HG03565 (cell line): ENCODE measurements at regions not wholly inside any gene's neighbourhood (a gene's known extent, or its start where the extent isn't known, plus 50 kb on each side); places are given as distances from the start of the nearest gene placed in this dataset.

ENCODE experiments used
- ATAC-seq: cut with Tn5 transposase; IDR thresholded peaks from one replicate; pipeline ENCODE4 v1.9.1; 2021; ENCODE audit warnings: mild to moderate bottlenecking, moderate library complexity; ENCODE audit not compliant: unreplicated experiment

DNA sequence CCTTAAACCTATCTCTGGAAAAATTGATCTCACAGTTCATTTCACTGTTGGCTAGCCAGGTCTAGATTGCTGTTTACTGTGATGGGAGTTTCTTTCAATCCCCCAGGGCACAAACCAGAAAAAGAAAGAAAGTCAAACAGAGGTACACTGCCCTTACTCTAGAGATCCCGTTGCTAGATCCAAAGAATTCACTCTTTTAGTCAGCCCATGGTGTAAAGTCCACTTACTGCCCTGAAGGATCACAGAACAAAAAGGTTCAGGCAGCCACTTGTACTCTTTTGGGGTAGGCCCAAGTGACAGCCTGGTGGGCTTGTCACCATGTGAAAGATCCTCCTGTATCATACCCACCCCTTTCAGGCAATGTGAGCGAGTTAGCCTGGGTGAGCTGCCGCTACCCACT is 162.6 kb upstream of the CCDC179 start:
- ATAC-seq = no peak

DNA sequence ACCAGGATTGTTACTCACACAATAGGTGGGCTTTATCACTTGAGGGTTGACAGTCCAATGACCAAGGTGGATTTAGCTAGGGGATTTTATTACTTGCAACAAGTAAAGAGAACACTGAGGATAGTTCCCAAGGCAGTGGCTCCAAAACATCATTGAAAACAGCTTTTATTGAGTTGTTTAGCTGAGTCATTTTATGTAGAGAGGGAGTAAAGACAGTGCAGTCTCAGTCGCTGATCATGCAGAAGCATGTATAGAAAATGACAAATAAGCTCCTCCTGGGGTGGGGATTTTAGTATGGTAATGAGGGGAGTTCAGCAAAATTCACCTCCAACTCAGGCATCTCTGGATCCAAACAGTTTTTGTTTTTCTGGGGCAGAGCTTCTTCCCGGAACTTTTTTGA is 163.0 kb upstream of the CCDC179 start:
- ATAC-seq = no peak

- no peak for ATAC-seq
Measured at GRCh38 chr11:23041001-23041503, 180.8 kb upstream of the CCDC179 start.

DNA sequence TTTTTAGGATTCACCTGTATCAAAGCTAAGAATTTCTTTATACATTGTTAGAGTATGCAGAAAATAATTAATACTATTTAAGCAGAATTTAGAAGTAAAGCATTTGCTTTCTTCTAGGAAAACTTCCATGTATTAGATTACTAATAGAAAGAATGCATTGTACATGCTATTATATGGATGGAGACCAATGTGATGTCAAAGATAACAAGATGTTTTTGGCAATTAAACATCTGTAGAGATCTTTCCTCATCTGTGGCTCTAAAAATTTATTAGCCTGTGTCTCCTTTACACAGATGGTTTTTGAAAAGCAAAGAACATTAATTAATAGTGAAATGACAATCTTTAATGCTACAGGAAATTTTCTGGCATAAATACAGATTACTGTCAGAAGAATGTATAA is 198.4 kb upstream of the CCDC179 start:
- ATAC-seq = no peak

- no peak for ATAC-seq
Measured at GRCh38 chr11:23063276-23063675, 203.0 kb upstream of the CCDC179 start.

DNA sequence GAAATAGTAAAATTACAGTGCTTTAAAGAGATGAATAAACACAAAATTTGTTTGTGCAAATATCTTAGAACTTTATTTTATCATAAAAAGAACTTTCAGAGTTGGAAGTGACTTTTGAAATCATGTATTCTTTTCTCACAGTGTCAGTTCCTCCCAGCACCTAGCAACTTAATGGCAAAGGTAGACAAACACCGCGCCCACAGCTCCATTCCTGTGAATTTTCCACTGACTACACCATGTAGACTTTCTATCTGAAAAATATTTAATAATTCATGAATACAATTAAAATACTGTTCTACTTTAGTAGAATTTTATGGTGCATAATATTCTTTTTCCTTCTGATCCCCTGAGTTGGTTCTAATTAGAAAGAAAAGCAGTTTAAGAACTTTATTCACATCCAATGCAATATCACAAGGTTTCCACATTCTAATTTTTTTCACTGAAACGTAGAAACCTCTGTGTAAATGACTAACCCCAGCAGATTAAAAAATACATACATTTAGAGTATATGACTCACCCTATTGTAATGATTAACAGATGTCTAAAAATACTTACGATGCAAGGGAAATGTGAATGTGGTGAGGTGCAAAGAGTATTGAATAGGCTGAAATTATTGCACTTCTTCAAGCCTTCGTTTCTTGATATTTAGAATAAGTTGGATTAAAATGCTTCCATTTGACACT is 218.2 kb upstream of the CCDC179 start:
- peak; percentile 68 for ATAC-seq

GRCh38 chr11:23079382-23079813 is 219.1 kb upstream of the CCDC179 start:
- ATAC-seq = peak; percentile 65

- ATAC-seq = no peak
Measured at GRCh38 chr11:23087407-23087806, 227.1 kb upstream of the CCDC179 start.

DNA sequence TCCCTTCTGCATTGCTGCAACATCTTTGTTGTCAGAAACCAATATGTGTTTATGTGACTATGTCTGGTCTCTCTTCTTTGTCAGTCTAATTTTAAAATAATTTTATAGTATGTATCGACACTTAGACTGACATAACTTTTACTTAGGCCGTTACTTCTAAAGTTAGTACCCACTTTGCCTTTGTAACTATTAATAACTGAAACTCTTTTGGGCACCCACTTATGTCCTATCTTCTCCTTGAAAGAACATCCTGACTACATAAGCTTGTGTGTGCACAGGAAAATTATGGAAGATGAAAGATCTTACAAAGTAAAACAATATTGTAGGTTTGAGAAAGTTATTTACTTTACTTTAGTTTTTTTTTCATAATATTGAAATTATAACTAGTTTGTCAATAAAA is 230.4 kb upstream of the CCDC179 start:
- no peak for ATAC-seq

DNA sequence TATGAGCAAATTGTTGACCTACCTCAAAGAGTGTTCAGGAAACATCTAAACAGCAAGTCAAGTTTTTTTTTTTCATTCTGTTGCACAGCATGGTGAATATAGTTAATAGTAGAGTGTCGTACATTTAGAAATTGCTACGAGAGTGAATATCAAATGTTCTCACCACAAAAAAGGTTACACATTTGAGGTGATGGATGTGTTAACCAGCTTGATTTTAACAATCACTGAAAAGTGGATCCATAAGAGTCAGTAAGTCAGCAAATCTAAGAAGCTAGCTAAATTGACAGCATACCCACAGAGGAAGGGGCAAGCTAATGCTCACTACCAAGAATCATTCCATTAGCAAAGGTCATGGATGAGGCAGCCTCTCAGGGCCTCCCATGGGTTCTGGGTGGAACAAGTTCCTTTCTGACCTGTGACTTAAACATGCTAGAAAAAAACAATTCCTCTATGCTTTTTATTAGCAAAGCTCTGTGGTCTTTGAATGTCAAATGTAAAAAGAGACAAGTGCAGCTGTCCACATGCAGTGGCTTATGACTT is 235.4 kb upstream of the CCDC179 start:
- no peak for ATAC-seq

GRCh38 chr11:23097891-23098290 is 237.6 kb upstream of the CCDC179 start:
- ATAC-seq = peak; percentile 47

GRCh38 chr11:23099256-23099655 is 239.0 kb upstream of the CCDC179 start:
- no peak for ATAC-seq

DNA sequence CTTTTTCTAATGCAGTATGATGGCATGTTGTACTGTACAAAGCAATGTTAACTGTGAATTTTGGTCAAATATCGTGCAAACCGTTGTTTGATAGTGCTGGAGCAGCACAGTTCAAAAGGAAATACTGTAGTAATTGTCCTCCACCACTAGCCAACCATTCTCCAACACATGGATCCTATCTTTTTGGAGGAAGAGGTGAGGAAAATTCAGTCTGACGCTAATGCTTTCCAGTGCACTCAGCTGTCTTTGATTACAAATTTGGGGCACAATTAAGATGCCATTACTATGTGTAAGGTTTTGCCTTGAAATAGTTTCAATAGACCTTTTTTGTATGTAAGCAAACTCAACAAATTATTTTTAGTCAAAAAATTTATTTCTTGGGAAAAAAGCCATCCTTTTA is 240.5 kb upstream of the CCDC179 start:
- ATAC-seq = no peak

DNA sequence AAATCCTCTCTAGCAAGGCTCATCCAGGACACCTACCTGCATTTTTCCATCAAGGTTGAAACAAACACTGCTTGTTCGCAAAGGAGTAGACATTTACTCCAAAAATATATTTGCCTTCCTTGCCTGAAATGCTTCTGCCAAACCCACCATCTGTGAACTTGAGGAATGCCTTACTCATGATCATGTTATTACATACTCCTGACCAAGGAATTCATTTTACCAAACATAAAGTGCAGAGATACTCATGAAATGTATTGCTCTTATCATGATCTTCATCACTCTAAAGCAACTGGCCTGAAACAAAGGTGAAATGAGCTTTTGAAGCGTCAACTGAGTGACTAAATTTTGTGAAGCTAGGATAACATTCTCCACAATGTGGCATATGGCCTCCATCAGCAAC is 243.1 kb upstream of the CCDC179 start:
- ATAC-seq = no peak

DNA sequence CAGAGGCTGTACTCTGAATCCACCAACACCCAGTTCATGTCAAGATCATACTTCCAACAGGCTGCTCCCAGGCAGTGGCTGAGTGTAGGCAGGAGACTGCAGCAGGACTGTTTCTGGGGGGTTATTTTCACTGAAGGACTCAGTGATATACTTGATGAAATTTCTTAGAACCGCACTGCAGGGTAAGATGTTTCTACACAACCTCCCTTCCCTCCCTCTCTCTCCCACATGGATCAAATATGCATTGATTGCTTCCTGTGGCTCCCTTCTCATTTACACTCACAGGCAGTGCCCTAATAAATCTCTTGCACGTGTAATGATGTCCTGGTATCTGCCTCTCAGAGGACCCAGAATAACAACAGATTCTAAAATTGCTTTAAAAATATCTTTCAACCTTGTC is 251.3 kb upstream of the CCDC179 start:
- no peak for ATAC-seq

- no peak for ATAC-seq
Measured at GRCh38 chr11:23112390-23112789, 252.1 kb upstream of the CCDC179 start.

DNA sequence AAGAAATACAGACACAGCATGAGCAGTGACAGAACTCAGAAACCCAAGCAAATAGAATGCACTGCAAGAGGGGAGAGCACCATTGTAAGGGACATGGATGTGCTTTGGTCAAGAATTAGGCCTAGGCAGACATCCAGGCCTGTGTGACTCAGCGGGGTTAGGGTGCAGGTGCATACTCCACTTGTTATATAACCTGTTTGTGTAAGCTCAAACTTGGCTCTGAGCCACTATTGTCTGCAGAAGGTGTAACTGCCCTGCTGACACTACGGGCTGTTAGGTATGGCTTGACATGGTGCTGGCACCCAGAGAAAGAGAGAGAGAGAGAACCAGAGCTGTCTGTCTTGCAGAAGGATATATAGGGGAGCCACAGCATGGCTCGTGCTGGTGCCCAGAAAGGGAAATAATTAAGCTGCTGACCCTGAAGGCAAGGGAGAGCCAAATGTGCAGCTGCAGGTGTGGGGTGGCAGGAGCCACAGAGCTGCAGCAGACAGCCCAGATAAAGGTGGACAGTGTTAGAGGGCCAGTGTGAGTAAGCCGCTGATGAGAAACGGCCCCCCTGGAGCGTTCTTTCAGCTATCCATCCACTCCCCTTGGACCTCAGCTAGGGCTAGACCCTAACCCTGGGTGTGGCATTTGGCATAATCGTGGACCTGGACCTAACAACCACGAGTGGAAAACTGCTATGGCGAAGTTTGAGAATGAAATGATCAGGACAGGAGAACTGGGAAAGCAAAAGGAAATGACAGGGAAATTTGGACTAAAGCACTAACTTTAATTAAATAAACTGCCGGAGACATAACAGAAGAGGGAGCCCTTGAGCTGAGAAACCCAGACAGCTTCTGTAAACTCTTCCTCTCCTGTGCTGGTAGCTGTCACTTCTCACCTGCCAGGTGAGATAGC is 253.0 kb upstream of the CCDC179 start:
- peak; percentile 55 for ATAC-seq

- ATAC-seq = no peak
Measured at GRCh38 chr11:23113887-23114216, 253.6 kb upstream of the CCDC179 start.

DNA sequence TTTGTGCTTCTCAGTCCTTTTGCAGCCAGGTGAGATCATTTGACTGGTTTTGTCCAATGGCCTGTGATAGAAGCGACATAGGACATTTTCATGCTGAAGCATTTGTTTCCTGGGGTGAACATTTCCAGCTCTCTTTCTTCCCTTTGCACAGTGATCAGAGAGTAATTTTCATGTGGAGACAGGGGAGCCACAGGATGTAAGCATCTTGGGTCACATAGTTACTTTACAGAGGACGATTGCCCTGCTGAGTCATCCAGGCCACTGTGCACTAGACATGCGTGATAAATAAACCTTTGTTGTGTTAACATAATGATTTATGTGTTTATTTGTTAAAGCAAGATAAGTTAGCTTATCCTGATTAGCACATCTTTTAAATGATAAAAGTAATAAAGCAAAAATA is 263.5 kb upstream of the CCDC179 start:
- no peak for ATAC-seq

DNA sequence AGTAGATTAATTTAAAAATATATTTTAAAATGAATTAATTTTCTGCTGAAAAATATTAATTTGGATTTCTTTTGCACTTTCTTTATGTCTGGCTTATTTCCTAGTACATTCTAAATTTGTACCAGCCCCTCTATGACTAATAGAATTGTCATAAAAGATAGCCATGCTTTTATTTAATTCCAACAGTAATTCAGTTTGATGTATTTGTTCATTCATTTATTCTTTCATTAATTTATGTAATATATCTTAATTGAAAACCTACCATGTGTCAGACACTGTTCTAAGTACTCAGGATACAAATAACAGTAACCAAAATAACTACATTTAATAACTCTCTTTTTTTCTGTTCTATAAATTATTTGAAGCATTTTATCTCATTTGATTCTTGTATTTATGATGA is 264.0 kb upstream of the CCDC179 start:
- no peak for ATAC-seq

DNA sequence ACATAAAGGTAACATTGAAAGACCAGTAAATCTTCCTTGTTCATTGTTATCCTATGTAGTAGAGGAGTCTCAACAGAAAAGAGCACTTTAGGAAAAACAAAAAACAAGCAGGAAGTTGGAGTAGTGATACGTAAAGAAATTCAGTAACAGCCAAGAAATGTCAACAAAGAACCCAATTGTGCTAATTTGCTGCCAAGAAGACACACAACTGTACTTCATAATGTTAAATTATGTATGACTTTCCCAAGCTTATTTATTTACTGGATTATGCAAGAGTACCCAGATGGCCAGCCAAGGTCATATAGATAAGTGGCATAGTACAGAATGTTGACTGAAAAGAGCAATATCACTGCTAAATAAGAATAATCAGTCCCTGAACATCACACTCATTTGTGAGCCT is 264.7 kb upstream of the CCDC179 start:
- ATAC-seq = no peak

DNA sequence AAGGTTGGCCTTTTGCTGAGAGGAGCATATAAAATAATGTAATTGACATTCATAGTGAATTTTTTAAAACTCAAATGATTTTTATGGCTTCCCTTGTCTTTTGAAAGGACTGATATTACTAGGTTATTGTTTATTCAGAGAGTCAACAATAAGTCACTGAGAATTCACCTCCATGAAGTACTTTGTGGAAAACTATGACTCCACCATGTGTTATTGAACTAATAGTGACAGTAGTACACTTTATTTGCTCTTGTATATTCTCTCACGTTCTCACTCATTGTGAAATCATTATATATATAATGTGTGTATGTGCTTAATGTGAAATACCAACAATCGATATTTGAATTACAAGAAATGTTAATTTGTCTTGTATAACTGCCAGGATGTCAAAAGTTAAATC is 267.4 kb upstream of the CCDC179 start:
- no peak for ATAC-seq
